ENCODE measurements at regions not wholly inside any gene's neighbourhood (a gene's known extent, or its start where the extent isn't known, plus 50 kb on each side); places are given as distances from the start of the nearest gene placed in this dataset.
A peak's percentile ranks its signal among the peaks of the same experiment; 100 is the strongest.
"Not testable (repeated sequence)": the region's sequence is repeated elsewhere in the genome, so short reads cannot be mapped to it uniquely, and the experiment has no call there.

GRCh38 chr9:64370344-64370743 lies 914.7 kb downstream of the FOXD4L5 start:
- not testable (repeated sequence) for H3K4me3 ChIP-seq; DNase-seq (ENCODE audit: low spot score in 2 of 2); H3K27me3 ChIP-seq; H3K36me3 ChIP-seq; H3K9me3 ChIP-seq; H3K4me1 ChIP-seq; H3K27ac ChIP-seq
- no CpG with 5 or more reads among the region's 8 CpGs for WGBS

- DNase-seq (ENCODE audit: low spot score in 2 of 2); H3K36me3 ChIP-seq; H3K9me3 ChIP-seq; H3K4me1 ChIP-seq; H3K27me3 ChIP-seq; H3K27ac ChIP-seq: not testable (repeated sequence)
- WGBS: no CpG with 5 or more reads among the region's 31 CpGs
- H3K4me3 ChIP-seq: peak overlapping the region; percentile 39
Observed at GRCh38 chr9:64369644-64370043, 915.4 kb downstream of the FOXD4L5 start.

- not testable (repeated sequence) for H3K36me3 ChIP-seq, H3K4me1 ChIP-seq, H3K27me3 ChIP-seq, H3K27ac ChIP-seq, H3K9me3 ChIP-seq
- peak; percentile 77 to 80 for DNase-seq (ENCODE audit: low spot score in 2 of 2)
- TF ChIP-seq CTCF (IDR thresholded peaks at IDR 0.05): peak in 1 of 2 donors; percentile 58
- no CpG with 5 or more reads among the region's 44 CpGs for WGBS
- peak overlapping the region; percentile 40 for H3K4me3 ChIP-seq
Observed at GRCh38 chr9:64369114-64369513, 915.9 kb downstream of the FOXD4L5 start.

- no CpG with 5 or more reads among the region's 16 CpGs for WGBS
- not testable (repeated sequence) for H3K4me1 ChIP-seq; DNase-seq (ENCODE audit: low spot score in 2 of 2); H3K27ac ChIP-seq; H3K27me3 ChIP-seq; H3K36me3 ChIP-seq; H3K9me3 ChIP-seq
- peak overlapping the region; percentile 37 for H3K4me3 ChIP-seq
Observed at GRCh38 chr9:64368644-64368942, 916.4 kb downstream of the FOXD4L5 start.

GRCh38 chr9:64367826-64368643 lies 917.0 kb downstream of the FOXD4L5 start:
- not testable (repeated sequence) for H3K27ac ChIP-seq, H3K9me3 ChIP-seq, H3K4me1 ChIP-seq, H3K36me3 ChIP-seq, H3K27me3 ChIP-seq
- no CpG with 5 or more reads among the region's 47 CpGs for WGBS
- peak overlapping the region; percentile 37 for H3K4me3 ChIP-seq
- peak in 1 of 2 donors; percentile 40 for DNase-seq (ENCODE audit: low spot score in 2 of 2)

Measured in suprapubic skin (tissue), 4 donors.